PC-3 (cell line): ENCODE measurements at regions not wholly inside any gene's neighbourhood (a gene's known extent, or its start where the extent isn't known, plus 50 kb on each side); places are given as distances from the start of the nearest gene placed in this dataset.

ENCODE experiments used
- ATAC-seq: fragments of 200-7000 bp; cut with Tn5 transposase; 2 replicates; pipeline ENCODE4 v1.9.1; 2020; ENCODE audit warnings: mild to moderate bottlenecking, moderate library complexity
- BruUV-seq: library from RNA; stranded (reverse); fragments of 400-500 nt; replicated peaks from 2 replicates; lab custom pipeline; 2021; lab: Mats Ljungman, UMichigan
- CTCF ChIA-PET: fragments of 300-600 bp; sonication (Branson Sonifier 250); formaldehyde crosslinking; loops from one replicate; lab custom pipeline; 2022; ENCODE audit warnings: antibody characterized with exemption; lab: Charles Lee
- POLR2A ChIA-PET: fragments of 300-600 bp; sonication (Branson Sonifier 250); formaldehyde crosslinking; loops from one replicate; lab custom pipeline; 2022; ENCODE audit warnings: antibody characterized with exemption; ENCODE audit not compliant: unreplicated experiment; lab: Charles Lee
- DNase-seq: peaks from one replicate; pipeline ENCODE4 v3.0.0-alpha.2; 2015
- H2AFZ ChIP-seq: fragments of 300-600 bp; sonication (generic); 2 replicates; pipeline ENCODE4 v1.6.0; 2016; ENCODE audit warnings: antibody characterized with exemption, low read length
- H3F3A ChIP-seq: fragments of 300-600 bp; sonication (generic); one replicate; pipeline ENCODE4 v1.6.0; 2017; ENCODE audit warnings: antibody characterized with exemption, low read length, control low read depth, mild to moderate bottlenecking; ENCODE audit not compliant: unreplicated experiment
- H3K27ac ChIP-seq: fragments of 300-600 bp; sonication (generic); 2 replicates; pipeline ENCODE4 v1.5.1; 2016; ENCODE audit warnings: mild to moderate bottlenecking, low read length
- H3K27me3 ChIP-seq: fragments of 300-600 bp; sonication (generic); 2 replicates; pipeline ENCODE4 v1.6.1; 2016; ENCODE audit warnings: low read length, mixed read lengths
- H3K36me3 ChIP-seq: fragments of 300-600 bp; sonication (generic); 2 replicates; pipeline ENCODE4 v1.6.1; 2016; ENCODE audit warnings: low read depth, mixed run types, low read length, mixed read lengths
- H3K4me1 ChIP-seq: fragments of 300-600 bp; sonication (generic); 2 replicates; pipeline ENCODE4 v1.5.1; 2016; ENCODE audit warnings: low read length; ENCODE audit not compliant: insufficient read depth
- H3K4me2 ChIP-seq: fragments of 300-600 bp; sonication (generic); 2 replicates; pipeline ENCODE4 v1.6.0; 2016; ENCODE audit warnings: low read length
- H3K4me3 ChIP-seq: fragments of 300-600 bp; sonication (generic); 2 replicates; pipeline ENCODE4 v1.5.1; 2016; ENCODE audit warnings: mild to moderate bottlenecking, low read length, mixed read lengths
- H3K79me2 ChIP-seq: fragments of 300-600 bp; sonication (generic); 2 replicates; pipeline ENCODE4 v1.6.1; 2017; ENCODE audit warnings: low read length, mixed read lengths
- H3K9ac ChIP-seq: fragments of 300-600 bp; sonication (generic); 2 replicates; pipeline ENCODE4 v1.6.0; 2016; ENCODE audit warnings: mild to moderate bottlenecking, low read length
- H3K9me2 ChIP-seq: fragments of 300-600 bp; sonication (generic); replicated peaks from 2 replicates; pipeline ENCODE4 v1.6.1; 2016; ENCODE audit warnings: mixed run types, low read length, mixed read lengths
- H3K9me3 ChIP-seq: fragments of 300-600 bp; sonication (generic); 2 replicates; pipeline ENCODE4 v1.6.1; 2016; ENCODE audit warnings: low read length, mixed read lengths
- H4K20me1 ChIP-seq: fragments of 300-600 bp; sonication (generic); 2 replicates; pipeline ENCODE4 v1.6.1; 2016; ENCODE audit warnings: low read length, mixed read lengths
- CTCF ChIP-seq: fragments of 300-600 bp; sonication (generic); conservative IDR thresholded peaks from 2 replicates; pipeline ENCODE4 v1.5.1; 2017; ENCODE audit warnings: antibody characterized with exemption, low read depth, mild to moderate bottlenecking, low read length
- EZH2 ChIP-seq: fragments of 300-600 bp; sonication (generic); IDR thresholded peaks from one replicate; pipeline ENCODE4 v1.6.1; 2017; ENCODE audit warnings: antibody characterized with exemption, mild to moderate bottlenecking, low read length; ENCODE audit not compliant: unreplicated experiment
- EZH2phosphoT487 ChIP-seq: fragments of 300-600 bp; sonication (generic); IDR thresholded peaks from 2 replicates; pipeline ENCODE4 v1.6.1; 2018; ENCODE audit warnings: mild to moderate bottlenecking, antibody characterized with exemption, low read length, borderline replicate concordance
- intact Hi-C: fragments of 100-400 bp; cut with micrococcal nuclease; formaldehyde crosslinking; loops from 2 replicates; pipeline ENCODE4 v1.9.0; 2023

- no TSS peak for BruUV-seq
- Histone ChIP-seq H3K4me2 (no peak overlapping the region), H3K27me3 (no peaks in the 10 kb centered on the region), H3K36me3 (no peaks in the 10 kb centered on the region), H3K9me2 (no peaks in the 10 kb centered on the region), H2AFZ (no peak overlapping the region), H3K4me1 (peaks cover 11% of the 10 kb centered on the region; the same call in 1 of the 2 replicates), H3K79me2 (no peaks in the 10 kb centered on the region), H3K4me3 (no peak overlapping the region), H3K9me3 (no peaks in the 10 kb centered on the region), H3K9ac (no peak overlapping the region), H3K27ac (no peak overlapping the region), H3F3A (no peaks in the 10 kb centered on the region), H4K20me1 (no peaks in the 10 kb centered on the region)
- no peak for DNase-seq
- TF ChIP-seq EZH2phosphoT487 (no peak), EZH2 (no peak), CTCF (no peak)
- intact Hi-C loops = loop anchor here (5.0 kb wide), 2 partner anchors 138 to 222 kb away; partner anchors contain the start of gene JARID2
- POLR2A ChIA-PET = no interaction called here
- CTCF ChIA-PET = no interaction called here
- no peak for ATAC-seq
Observed at GRCh38 chr6:15025446-15025845, 220.4 kb upstream of the JARID2 start.

DNA sequence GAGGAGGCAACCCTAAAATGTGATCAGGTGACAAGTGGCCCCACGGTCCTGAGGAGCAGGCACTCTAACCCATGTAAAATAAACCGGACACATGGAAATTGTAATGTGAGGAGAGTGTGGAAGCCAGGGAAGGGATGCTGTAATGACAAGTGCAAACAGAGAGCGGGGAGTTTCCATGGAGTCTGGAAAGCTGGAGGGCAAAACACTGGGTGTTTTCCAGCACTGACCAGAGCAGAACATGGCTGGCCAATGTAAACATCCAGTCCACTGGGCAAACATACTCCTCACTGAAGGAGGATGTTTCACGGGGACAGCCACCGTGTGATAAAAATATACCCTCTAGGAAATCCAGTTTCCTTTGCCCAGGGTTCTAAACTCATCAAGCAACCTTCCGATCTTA, 219.0 kb upstream of the JARID2 start:
- Histone ChIP-seq H3K9ac (no peak overlapping the region), H3K9me3 (no peaks in the 10 kb centered on the region), H3K27me3 (no peaks in the 10 kb centered on the region), H3K27ac (peak overlapping the region; percentile 49), H3K4me1 (peaks cover 11% of the 10 kb centered on the region; the same call in 1 of the 2 replicates), H4K20me1 (no peaks in the 10 kb centered on the region), H3K79me2 (no peaks in the 10 kb centered on the region), H3K4me2 (peak overlapping the region; percentile 13), H3F3A (no peaks in the 10 kb centered on the region), H3K9me2 (no peaks in the 10 kb centered on the region), H3K36me3 (no peaks in the 10 kb centered on the region), H3K4me3 (no peak overlapping the region), H2AFZ (peak overlapping the region; percentile 10)
- ATAC-seq (peak; percentile 99), DNase-seq (peak; percentile 78)
- ChIA-PET CTCF (no interaction called here), POLR2A (interaction anchor here (0.6 kb wide), 1 partner anchor 137 kb away, joined by 16 read pairs; no protein-coding TSS in a partner anchor)
- BruUV-seq = no TSS peak
- TF ChIP-seq EZH2phosphoT487 = no peak
- TF ChIP-seq EZH2 = no peak
- intact Hi-C loops = loop anchor here (5.0 kb wide), 2 partner anchors 140 to 220 kb away; partner anchors contain the start of gene JARID2

GRCh38 chr6:15027472-15027871, 218.4 kb upstream of the JARID2 start:
- no peak for ATAC-seq
- no TSS peak for BruUV-seq
- TF ChIP-seq EZH2 (no peak), CTCF (no peak), EZH2phosphoT487 (no peak)

More at GRCh38 chr6:15027472-15027871, 218.4 kb upstream of the JARID2 start:
- intact Hi-C loops = loop anchor here (5.0 kb wide), 2 partner anchors 140 to 220 kb away; partner anchors contain the start of gene JARID2
- Histone ChIP-seq H4K20me1 (no peaks in the 10 kb centered on the region), H3K4me2 (peak overlapping the region; percentile 13; the same call in 1 of the 2 replicates), H3K9me2 (no peaks in the 10 kb centered on the region), H3K4me1 (peaks cover 11% of the 10 kb centered on the region; the same call in 1 of the 2 replicates), H2AFZ (peak overlapping the region; percentile 10; the same call in 1 of the 2 replicates), H3F3A (no peaks in the 10 kb centered on the region), H3K36me3 (no peaks in the 10 kb centered on the region), H3K79me2 (no peaks in the 10 kb centered on the region), H3K27ac (peak overlapping the region; percentile 39), H3K27me3 (no peaks in the 10 kb centered on the region), H3K9ac (no peak overlapping the region), H3K9me3 (no peaks in the 10 kb centered on the region), H3K4me3 (no peak overlapping the region)
- DNase-seq = no peak
- ChIA-PET POLR2A (no interaction called here), CTCF (no interaction called here)
